ENCODE measurements at regions not wholly inside any gene's neighbourhood (a gene's known extent, or its start where the extent isn't known, plus 50 kb on each side); places are given as distances from the start of the nearest gene placed in this dataset.
"Not testable (repeated sequence)": the region's sequence is repeated elsewhere in the genome, so short reads cannot be mapped to it uniquely, and the experiment has no call there.

DNA sequence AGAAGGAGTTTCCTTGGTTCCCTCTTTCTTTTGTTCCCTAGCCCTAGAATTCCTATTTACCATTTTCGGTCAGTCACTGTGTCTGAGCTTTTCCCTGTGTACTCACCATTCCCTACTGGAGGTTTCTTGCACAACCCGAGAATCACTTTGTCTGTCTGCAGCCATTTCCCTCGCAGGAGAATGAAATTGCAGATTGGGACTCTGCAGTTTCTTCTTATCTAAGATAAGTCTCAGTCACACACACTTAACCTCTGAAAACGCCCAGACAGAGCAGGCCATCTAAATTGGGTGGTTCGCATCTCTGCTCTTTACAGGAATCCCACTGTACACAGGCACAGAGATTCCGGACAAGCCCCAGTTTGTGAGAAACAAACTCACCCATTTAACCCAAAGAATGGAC is 58.6 kb upstream of the CNTNAP2 start:
- DNase-seq, result no peak

DNA sequence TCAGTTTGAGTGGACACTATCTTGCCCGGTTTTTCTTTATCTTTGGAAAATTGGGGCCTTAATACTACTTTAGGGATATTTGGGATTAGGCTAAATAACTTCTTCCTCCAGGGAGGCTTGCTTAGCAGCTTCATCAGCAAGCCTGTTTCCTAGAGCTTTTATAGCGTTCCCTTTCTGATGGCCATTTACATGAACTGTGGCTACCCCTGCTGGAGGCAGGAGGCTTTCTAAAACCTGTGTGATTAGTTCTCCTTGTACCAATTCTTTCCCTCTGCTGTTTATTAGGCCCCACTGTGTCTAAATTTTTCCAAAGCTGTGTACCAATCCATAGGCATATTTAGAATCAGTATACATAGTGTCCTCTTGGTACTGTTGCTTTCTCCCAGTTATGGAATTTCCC is 61.7 kb upstream of the CNTNAP2 start:
- DNase-seq, result no peak

DNA sequence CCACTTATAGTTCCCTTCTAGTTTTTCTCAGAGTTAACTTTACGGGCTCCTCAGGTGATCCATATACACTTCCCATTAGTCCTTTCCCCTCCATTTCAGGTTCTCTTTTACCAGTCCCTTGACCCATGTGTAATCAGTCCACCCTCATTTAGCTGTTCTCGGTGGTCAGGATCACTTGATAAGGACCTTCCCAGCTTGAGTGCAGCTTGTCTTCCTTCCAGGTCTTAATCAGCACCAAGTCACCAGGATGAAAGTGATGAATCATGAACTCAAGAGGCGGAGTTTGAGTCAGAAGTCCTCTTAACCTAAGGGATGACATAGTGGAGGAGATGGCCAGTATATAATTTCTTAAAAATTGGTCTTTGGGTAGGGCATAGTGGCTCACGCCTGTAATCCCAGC is 63.1 kb upstream of the CNTNAP2 start:
- DNase-seq, result no peak

DNA sequence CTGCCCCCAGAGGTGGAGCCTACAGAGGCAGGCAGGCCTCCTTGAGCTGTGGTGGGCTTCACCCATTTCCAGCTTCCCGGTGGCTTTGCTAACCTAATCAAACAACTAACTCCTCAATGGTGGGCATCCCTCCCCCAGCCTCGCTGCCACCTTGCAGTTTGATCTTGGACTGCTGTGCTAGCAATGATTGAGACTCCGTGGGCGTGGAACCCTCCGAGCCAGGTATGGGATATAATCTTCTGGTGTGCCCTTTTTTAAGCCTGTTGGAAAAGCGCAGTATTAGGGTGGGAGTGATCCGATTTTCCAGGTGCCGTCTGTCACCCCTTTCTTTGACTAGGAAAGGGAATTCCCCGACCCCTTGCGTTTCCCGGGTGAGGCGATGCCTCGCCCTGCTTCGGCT is 73.3 kb upstream of the CNTNAP2 start:
- DNase-seq, result not testable (repeated sequence)

DNA sequence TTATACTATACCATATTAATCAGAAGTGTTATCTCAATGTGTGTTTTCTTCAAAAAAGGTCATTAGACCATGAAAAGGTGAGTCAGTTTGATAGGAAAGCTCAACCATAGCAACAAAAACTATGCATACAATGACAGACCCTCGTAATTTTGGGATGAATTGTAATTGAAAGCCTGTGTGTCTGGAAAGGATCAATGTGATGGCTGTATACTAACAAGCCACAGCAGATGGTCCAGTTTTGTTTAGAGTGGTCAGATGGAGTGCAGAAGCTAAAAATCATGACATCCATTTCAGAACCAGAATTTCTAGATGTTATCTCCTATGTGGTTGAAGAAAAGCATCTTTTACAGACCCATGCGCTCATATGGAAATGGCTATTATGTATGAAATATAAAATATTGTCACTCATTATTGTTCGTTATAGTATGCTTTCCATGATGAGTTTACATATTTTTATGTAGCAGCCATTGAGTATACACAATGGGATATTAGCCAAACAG is 88.3 kb upstream of the CNTNAP2 start:
- no peak for DNase-seq

DNA sequence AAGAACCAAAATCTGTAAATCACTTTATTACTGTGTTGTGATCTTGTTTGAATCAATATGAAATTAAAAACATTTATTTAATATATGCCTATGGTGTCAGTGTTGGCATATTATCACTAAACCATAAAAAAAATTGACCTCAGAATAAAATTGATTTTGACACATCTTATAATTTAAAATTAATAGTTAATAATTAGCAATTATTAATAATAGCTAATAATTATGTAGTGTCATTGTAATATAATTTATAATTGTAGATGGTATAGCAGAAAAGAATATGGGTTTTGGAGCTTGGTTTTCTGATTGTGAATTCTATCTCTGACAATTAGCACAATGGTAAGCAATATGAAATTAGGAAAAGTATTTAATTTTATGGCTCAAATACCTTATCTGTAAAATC is 89.4 kb upstream of the CNTNAP2 start:
- DNase-seq, result no peak

DNA sequence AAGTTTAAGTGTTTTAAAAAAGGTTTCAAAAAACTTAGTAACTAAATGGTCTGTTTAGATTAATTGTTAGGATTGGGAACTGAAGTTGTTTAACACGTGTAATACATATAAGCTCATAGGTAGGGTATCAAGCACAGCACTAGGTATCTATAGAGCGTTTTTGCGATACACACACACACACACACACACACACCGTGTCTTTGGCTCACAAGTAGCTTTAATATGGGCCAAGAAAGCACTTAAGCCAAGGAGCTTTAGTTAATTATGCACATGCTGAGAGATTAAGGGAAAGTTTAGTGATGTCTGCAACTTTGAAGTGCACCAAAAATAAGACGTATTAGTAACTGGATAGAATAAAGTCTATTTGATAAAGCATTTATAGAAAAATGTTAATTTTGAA is 93.8 kb upstream of the CNTNAP2 start:
- no peak for DNase-seq

DNA sequence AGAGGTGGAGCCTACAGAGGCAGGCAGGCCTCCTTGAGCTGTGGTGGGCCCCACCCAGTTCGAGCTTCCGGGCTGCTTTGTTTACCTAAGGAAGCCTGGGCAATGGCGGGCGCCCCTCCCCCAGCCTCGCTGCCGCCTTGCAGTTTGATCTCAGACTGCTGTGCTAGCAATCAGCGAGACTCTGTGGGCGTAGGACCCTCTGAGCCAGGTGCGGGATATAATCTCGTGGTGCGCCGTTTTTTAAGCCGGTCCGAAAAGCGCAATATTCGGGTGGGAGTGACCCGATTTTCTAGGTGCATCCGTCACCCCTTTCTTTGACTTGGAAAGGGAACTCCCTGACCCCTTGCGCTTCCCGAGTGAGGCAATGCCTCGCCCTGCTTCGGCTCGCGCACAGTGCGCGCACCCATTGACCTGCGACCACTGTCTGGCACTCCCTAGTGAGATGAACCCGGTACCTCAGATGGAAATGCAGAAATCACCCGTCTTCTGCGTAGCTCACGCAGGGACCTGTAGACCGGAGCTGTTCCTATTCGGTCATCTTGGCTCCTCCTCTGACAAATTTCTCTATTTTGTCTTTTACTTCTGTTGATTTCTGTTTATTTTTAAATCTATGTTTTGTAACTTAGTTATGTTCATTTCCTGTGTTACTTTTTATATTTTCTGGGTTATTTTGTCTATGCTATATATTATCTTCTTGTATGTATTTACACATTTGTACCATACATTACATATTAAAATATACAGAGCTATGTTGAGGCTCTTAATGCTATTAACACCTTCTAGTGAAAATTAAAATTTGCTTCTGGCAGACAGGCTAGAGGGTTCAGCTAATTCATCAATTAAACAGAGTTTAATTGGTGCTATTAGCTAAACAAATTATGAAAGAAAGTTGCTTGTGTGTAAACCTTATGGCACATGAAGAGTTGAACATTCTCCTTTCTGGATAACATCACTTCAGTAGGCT is 97.3 kb upstream of the CNTNAP2 start:
- DNase-seq, result not testable (repeated sequence)

DNA sequence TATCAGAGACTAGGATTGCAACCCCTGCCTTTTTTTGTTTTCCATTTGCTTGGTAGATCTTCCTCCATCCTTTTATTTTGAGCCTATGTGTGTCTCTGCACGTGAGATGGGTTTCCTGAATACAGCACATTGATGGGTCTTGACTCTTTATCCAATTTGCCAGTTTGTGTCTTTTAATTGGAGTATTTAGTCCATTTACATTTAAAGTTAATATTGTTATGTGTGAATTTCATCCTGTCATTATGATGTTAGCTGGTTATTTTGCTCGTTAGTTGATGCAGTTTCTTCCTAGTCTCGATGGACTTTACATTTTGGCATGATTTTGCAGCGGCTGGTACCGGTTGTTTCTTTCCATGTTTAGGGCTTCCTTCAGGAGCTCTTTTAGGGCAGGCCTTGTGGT is 99.2 kb upstream of the CNTNAP2 start:
- not testable (repeated sequence) for DNase-seq

DNA sequence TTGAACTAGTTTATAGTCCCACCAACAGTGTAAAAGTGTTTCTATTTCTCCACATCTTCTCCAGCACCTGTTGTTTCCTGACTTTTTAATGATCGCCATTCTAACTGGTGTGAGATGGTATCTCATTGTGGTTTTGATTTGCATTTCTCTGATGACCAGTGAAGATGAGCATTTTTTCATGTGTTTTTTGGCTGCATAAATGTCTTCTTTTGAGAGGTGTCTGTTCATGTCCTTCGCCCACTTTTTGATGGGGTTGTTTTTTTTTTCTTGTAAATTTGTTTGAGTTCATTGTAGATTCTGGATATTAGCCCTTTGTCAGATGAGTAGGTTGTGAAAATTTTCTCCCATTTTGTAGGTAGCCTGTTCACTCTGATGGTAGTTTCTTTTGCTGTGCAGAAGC is 102.4 kb upstream of the CNTNAP2 start:
- DNase-seq, result not testable (repeated sequence)

DNA sequence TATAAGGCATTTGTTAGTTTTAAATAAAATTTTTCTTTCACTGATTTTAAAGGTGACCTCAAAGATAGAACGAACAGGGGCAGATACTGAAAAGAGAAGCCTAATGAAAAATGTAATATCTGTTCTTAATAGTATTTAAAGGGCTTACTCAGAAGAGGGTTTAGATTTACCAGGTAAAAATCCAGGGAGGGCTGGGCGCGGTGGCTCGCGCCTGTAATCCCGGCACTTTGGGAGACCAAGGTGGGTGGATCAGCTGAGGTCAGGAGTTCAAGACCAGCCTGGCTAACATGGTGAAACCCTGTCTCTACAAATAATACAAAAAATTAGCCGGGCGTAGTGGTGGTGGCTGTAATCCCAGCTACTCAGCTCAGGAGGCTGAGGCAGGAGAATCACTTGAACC is 108.3 kb upstream of the CNTNAP2 start:
- DNase-seq, result no peak

DNA sequence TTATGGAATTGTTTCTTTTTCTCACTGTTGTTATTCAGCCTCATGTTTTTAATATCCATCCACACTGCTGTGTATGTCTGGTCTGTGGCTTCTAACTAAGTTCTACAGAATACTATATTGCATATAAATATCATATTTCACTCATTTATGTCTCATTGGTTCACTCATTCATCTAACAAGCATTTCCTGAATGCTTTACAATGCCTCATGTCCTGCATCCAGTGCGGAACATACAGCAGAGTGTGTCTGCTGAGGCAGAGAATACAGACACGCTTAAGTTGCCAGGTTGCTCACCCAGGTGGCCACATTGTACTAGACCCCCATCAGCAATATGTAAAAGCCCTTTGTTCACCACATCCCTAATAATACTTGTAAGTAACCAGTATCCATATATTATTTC is 111.8 kb upstream of the CNTNAP2 start:
- no peak for DNase-seq

DNA sequence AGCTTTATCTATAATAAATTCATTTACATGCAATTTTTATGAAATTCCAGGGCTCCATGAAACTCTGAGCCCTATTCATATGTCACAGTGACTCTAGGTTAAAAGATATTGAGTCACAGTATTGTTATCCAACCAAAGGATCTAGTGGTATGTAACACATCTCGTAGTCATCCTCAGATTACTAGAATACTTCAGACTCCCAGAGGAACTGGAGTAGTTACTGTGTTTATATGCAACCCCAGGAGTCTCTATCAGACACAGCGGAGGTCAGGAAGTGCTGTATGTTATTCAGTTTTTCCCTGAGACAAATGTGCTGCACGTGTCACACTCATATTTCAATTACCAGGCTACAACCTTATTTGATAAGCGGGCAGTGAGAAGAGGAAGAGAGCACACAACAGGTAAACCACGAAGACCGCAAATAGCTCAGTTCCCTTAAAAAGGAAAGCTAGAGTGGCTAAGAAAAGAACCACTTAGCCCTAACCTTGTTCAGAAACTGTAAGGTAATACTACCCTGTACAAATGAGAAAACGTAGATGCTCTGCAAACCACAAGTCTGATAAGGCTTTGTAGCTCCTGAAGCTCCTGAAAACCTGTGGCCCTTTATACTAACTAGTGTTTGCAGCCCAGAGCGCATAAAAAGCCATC is 114.0 kb upstream of the CNTNAP2 start:
- no peak for DNase-seq

DNA sequence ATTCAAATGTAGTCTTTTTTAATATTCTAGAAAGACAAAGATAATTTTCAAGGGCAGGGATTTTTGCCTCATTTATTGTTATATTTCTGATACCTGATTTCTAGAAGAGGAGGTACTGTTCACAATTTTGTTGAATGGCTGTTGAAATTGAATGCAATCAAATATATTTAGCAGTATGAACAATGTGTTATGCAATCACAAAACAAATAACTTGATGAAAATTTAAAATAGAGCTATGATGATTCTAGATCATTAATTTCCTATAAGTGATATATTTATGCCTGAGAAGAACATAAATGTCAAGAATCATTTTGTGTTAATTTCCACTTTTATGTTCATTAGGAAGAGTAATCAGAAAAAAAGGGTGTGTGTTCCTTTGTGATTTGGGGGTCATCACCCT is 114.6 kb upstream of the CNTNAP2 start:
- DNase-seq, result no peak

DNA sequence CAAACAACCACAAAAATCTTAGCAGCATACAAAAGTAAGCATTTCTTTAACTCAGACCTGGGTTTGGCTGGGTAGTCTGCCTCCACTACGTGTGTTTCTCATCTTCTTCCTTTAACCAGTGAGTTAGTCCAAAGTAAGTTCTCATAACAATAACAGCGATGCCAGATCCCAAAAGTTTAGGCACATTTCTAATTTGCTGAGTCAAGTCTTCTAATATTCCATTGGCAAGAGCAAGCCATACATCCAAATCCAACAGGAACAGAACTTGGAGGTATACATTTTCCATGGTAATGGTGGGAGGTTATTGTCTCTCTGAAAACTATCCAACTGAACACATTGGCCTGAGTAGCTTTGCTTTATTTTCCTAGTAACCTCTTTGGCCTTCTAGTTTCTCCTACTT is 115.7 kb upstream of the CNTNAP2 start:
- DNase-seq, result no peak

DNA sequence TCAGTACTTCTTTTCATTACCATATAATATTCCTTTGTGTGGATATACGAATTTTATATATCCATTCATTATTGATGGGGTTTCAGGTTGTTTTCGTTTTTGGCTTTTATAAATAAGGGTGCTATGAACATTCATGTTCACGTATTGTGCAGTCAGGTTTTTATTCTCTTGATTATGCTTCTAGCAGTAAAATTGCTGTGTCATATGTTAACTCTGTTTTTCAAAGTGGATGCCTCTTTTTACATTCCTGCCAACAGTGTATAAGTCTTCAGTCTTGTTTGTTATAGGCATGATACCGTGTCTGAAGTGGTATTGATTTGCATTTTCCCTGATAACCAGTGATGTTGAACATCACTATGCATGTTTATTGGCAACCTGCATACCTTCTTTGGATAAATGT is 127.1 kb upstream of the CNTNAP2 start:
- no peak for DNase-seq

DNA sequence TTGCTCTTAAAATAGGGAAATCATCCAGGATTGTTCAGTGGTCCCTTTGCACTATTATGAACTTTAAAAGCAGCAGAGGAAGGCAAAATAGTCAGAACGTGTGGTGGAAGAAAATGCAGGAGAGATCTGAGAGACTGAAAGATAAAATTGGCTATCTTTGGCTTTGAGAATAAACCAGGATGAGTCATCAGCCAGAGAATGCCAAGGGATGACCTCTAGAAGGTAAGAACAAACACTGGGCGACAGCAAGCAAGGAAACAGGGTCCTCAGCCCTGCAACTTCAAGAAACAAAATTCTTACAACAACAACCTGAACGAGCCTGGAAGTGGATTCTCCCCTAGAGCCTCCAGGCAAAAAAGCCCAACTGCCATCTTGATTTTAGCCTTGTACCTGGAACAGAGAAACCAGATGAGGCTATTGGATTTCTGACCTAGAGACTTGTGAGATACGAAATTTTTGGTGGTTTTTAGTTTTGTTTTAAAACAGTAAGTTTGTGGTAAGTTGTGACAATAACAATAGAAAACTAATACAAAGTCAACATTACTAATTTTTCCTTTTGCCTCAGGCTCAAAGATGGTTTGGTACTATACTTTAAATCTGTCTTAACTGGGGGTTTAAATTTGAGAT is 130.2 kb upstream of the CNTNAP2 start:
- no peak for DNase-seq

DNA sequence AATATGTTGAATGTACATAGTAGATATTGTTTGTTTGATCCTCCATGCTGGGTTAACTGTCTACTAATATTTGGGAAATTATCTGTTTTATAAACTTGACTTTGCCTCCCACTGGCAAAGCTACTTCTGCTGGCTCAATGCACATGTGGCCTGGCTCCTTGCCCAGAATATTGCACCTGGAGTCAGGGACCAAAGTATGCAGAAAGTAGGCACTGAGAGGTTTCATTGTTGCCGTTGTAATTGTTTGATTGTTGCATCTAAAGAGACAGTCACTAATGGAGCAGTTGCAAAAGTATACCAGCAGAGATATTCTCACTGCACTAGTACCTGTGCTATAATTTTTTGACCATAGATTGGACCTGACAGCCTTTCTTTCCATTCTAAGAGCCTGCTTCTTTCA is 137.8 kb upstream of the CNTNAP2 start:
- no peak for DNase-seq

DNA sequence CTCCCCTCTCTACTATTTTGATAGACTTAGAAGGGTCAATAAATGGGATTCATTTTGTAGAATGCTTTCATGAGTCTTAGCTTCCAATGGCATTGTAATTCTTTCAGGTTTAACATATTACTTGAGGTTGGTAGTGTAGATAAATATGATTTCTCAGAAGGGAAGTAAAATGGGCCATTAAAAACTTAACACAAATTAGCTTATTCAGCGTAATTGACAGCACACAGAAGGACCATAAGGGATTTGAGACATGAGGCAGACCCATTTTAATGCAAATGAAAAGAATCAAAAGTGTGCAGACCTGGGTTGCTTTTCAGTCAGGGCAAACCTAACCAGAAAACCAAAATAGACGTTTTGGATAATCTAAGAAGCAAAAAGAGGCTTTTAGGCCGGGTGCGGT is 156.6 kb upstream of the CNTNAP2 start:
- no peak for DNase-seq

DNA sequence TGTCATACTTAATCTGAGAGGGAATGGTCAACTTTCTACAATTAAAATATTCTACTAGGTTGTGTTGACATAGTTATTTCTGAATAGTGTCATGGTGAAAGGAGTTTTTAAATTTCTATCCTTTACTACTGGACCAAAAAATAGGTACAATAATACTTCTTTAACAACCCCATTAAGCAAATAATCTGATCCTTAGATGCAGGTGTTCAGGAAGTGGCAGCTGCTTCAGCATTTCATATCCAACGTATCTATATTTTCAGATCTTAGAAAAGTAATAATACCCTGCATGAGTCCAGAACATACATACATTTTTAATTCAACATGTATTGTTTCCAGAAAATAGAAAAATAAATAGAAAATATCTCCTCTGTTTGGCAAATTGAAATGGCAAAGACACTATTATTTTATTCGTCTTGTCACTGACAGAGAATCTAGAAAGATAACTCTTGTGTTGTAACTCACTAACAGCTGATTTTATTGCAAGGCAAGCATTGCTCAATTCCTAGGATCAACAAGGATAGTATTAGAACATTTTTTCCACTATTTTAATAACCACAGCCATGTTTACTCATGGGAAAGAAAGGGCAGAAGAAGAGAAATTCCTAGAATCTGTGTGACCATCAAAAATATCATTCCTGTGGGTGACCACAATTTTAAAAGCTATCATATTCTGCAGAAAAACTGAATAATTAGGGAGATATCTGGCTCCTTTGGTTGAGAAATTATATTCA is 159.3 kb upstream of the CNTNAP2 start:
- DNase-seq, result no peak

DNA sequence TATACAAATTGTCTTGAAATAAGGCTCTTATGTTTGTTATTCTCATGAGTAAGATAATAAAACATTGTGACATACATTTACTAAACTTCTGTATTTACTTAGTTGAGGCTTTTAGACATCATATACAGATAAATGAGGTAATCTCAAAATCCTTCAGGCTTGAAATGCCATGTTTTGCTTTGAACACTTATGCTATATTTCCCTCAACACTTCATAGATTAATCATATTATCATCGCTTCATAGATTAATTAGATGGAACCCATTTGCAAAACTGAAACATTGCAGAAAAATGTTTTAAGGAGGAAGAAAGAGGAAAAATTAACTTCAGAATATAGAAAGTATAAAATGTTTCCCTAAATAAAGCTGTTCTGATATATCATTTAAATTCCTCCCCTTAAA is 165.0 kb upstream of the CNTNAP2 start:
- no peak for DNase-seq

DNA sequence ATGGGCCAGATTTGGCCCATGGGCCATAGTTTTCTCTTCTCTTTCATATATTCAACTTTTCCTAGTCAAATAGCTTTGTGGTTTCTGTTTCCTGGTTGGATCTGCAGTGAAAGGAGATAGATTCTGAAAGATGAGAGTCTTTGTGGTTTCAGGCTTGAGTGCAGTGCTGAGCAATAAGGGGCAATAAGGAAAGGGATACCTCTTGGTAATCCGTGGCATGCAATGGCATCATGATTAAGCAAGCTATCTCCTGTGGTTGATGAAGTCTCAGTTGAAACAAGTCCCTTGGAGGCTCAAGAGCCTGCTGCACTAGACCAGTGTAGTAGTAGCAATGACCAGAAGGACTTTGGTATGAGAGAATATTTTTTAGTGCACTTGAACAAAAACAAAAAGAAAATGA is 187.7 kb upstream of the CNTNAP2 start:
- no peak for DNase-seq

DNA sequence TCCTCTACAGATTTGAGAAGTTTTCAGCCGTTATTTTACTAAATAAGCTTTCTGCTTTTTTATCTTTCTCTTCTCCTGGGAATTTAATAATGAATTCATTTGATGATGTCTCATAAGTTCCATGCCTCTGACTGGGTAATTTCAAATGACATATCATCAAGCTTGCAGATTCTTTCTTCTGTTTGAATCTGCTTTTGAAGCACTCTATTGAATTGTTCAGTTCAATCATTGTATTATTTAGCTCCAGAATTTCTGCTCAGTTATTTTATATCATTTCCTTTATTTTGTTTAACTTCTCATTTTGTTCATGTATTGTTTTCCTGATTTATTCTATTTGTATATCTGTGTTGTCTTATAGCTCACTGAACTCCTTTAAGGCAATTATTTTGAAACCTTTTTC is 196.9 kb upstream of the CNTNAP2 start:
- DNase-seq, result no peak
